ENCODE measurements at regions not wholly inside any gene's neighbourhood (a gene's known extent, or its start where the extent isn't known, plus 50 kb on each side); places are given as distances from the start of the nearest gene placed in this dataset.

- TF ChIP-seq POLR2AphosphoS5 (IDR thresholded peaks at IDR 0.05) (no peak), CTCF (IDR thresholded peaks at IDR 0.05) (no peak), EP300 (IDR thresholded peaks at IDR 0.05) (no peak)
Measured at GRCh38 chr5:4547547-4547946, 592.6 kb upstream of the ADAMTS16 start.
